Fibroblast of mammary gland (primary cell): ENCODE measurements at regions not wholly inside any gene's neighbourhood (a gene's known extent, or its start where the extent isn't known, plus 50 kb on each side); places are given as distances from the start of the nearest gene placed in this dataset.

ENCODE experiments used
- DNase-seq: peaks from one replicate; pipeline ENCODE4 v3.0.0-alpha.2; 2010; ENCODE audit warnings: low read depth
- H3K4me3 ChIP-seq: 2 replicates; pipeline ENCODE4 v1.5.1; 2011; ENCODE audit warnings: low read depth, mild to moderate bottlenecking, low read length, moderate library complexity; ENCODE audit not compliant: control insufficient read depth
- CTCF ChIP-seq: conservative IDR thresholded peaks from 2 replicates; pipeline ENCODE4 v1.5.1; 2011; ENCODE audit warnings: low read depth, low read length, inconsistent platforms; ENCODE audit not compliant: control insufficient read depth, insufficient read depth

DNA sequence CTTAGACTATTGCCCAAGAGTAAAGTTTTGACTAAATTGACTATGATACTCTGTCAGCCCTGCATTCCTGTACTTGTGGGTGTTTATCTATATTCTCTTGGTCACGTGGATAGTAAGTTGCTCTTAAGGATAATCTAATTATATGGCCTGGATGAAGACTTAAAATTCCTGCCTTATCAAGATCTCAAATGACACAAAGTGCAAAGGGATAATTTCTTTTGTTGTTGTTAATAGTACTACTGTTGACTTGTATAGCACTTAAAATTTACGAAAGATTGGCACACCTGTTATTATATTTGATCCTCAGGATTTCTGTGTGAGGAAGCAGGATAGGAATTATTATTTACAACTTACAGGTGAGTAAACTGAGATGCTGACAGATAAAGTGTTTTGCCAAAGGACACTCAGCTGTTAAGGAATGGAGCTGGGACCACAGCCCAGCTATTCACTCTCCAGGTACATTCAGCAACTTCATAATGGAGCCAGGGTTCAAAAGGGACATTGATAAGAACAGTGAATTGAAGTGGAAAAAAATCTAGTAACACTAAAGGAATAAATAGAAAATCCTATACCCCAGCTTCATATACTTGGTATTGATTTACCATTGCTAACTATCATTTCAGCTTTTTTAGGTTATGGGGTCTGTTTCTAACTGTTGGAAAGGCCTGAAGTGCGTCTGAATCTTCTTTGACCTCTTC, 53.4 kb upstream of the EVL start:
- TF ChIP-seq CTCF: no peak

DNA sequence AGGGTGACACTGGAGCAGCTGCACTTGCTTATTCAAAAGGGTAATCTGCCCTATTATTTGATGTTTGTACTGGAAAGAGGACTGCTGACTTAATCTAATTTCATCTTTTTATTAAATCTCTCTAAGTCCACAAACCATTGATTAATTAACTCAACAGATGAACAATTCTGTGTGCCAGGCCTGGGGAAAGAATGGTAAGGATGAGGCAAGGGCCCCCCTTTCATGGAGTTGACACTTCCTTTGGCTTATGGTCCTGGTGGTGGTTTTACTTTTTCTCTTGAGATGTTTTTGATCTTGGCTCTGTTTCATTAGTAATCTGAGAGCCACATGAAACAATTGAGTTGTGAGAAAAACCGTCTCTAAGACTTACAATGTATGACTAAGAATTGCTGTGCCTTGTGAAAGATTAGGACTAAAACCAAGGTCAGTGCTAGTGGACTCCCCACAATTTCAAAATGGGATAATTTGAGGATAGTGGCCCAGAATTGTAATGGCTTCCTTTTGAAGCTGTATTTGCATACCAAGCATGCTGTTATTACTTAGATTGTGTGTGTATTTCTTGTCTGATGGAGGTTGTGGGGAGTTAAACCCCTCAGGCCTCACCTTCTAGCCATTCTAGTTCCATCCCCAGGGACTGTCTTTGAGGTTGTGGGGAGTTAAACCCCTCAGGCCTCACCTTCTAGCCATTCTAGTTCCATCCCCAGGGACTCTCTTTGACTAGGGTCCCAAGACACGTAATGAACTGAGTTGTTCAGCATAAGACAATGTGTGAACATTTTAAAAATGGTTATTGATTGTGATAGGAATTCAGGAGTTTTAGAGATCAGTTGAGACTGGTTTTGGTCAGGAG, 52.5 kb upstream of the EVL start:
- peak; percentile 92 for DNase-seq
- no peak for TF ChIP-seq CTCF
- no peak overlapping the region for H3K4me3 ChIP-seq

More for the DNA sequence above, 53.4 kb upstream of the EVL start:
- no peak for DNase-seq
- no peak overlapping the region for H3K4me3 ChIP-seq

DNA sequence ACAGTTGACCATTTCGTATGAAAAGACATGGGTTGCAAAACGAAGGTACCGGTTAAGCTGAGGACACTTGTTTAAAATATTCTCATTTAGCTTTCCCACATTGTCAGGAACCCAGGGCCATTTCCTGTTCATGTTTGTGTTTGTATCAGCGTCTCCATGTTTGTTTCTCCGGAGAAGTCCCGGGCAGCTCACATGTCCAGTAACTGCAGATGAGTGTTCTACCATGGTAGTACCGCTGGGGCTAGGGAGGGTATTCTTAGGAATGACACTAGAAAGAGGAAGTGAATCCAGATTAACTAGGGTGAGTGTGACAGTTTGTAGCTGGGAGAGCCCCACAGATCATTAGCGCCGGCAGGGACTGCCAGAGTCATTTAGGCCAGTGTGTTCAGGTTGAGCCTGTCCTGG, 50.0 kb upstream of the EVL start:
- TF ChIP-seq CTCF: no peak
- no peak for DNase-seq
- no peak overlapping the region for H3K4me3 ChIP-seq
